HEK293 (cell line): ENCODE measurements at regions not wholly inside any gene's neighbourhood (a gene's known extent, or its start where the extent isn't known, plus 50 kb on each side); places are given as distances from the start of the nearest gene placed in this dataset.

Experiments used
- CTCF ChIA-PET: fragments of 350-600 bp; formaldehyde crosslinking; extraction: SDS; loops from one replicate; lab custom pipeline; 2021; ENCODE audit warnings: antibody characterized with exemption; lab: Yijun Ruan, JAX
- POLR2A ChIA-PET: fragments of 300-600 bp; formaldehyde crosslinking; extraction: SDS; loops from one replicate; lab custom pipeline; 2020; ENCODE audit warnings: antibody characterized with exemption, inconsistent platforms; lab: Yijun Ruan, JAX
- H3K27ac ChIP-seq: fragments of 200-500 bp; sonication (Bioruptor generic); 2 replicates; pipeline ENCODE4 v1.5.1; 2014; ENCODE audit warnings: low read depth, low read length, control low read depth, inconsistent platforms; ENCODE audit errors: extremely low read depth
- H3K36me3 ChIP-seq, 2 experiments: fragments of 200-500 bp in 1 of 2; sonication (Bioruptor generic) in 1 of 2; 1 replicate in 1 of 2; 2 replicates in 1 of 2; pipeline ENCODE4 v1.5.1; 2014 to 2017; ENCODE audit warnings: inconsistent platforms in 2 of 2, low read length in 2 of 2; ENCODE audit not compliant: control insufficient read depth in 2 of 2, insufficient read depth in 1 of 2
- H3K4me1 ChIP-seq: fragments of 200-500 bp; sonication (Bioruptor generic); 2 replicates; pipeline ENCODE4 v1.5.1; 2014; ENCODE audit warnings: mild to moderate bottlenecking, low read length, inconsistent platforms; ENCODE audit not compliant: control insufficient read depth, insufficient read depth
- H3K4me3 ChIP-seq: 2 replicates; pipeline ENCODE4 v1.5.1; 2011; ENCODE audit warnings: low read depth, mild to moderate bottlenecking, control low read depth, low read length, moderate library complexity
- H3K9me3 ChIP-seq: fragments of 200-500 bp; sonication (Bioruptor generic); 2 replicates; pipeline ENCODE4 v1.5.1; 2014; ENCODE audit warnings: low read depth, low read length, inconsistent platforms; ENCODE audit not compliant: control insufficient read depth, insufficient read depth
- GLIS1 ChIP-seq: fragments of 450-650 bp; formaldehyde crosslinking; IDR thresholded peaks from 2 replicates; pipeline ENCODE4 v1.5.1; 2016; ENCODE audit warnings: missing biosample characterization, missing genetic modification characterization
- MYNN ChIP-seq: fragments of 450-650 bp; formaldehyde crosslinking; IDR thresholded peaks from 2 replicates; pipeline ENCODE4 v1.5.1; 2016; ENCODE audit warnings: missing biosample characterization, missing genetic modification characterization, borderline replicate concordance
- PRDM1 ChIP-seq: fragments of 450-650 bp; formaldehyde crosslinking; IDR thresholded peaks from 2 replicates; pipeline ENCODE4; 2016; ENCODE audit warnings: missing biosample characterization, missing genetic modification characterization
- TCF7L2 ChIP-seq: IDR thresholded peaks from 2 replicates; pipeline ENCODE4 v1.6.1; 2011; ENCODE audit warnings: low read depth, mild to moderate bottlenecking, inconsistent platforms, low read length, moderate library complexity, borderline replicate concordance
- ZBTB21 ChIP-seq: fragments of 450-650 bp; formaldehyde crosslinking; IDR thresholded peaks from 2 replicates; pipeline ENCODE4 v1.5.1; 2017; ENCODE audit warnings: missing biosample characterization, missing genetic modification characterization
- ZNF221 ChIP-seq: fragments of 450-650 bp; formaldehyde crosslinking; IDR thresholded peaks from 2 replicates; pipeline ENCODE4 v1.5.1; 2017; ENCODE audit warnings: missing biosample characterization, missing genetic modification characterization, borderline replicate concordance
- ZNF292 ChIP-seq: fragments of 450-650 bp; formaldehyde crosslinking; IDR thresholded peaks from 2 replicates; pipeline ENCODE4 v1.5.1; 2016; ENCODE audit warnings: low read depth, missing biosample characterization, missing genetic modification characterization, borderline replicate concordance
- ZNF311 ChIP-seq: fragments of 450-650 bp; formaldehyde crosslinking; IDR thresholded peaks from 2 replicates; pipeline ENCODE4 v1.5.1; 2017; ENCODE audit warnings: missing biosample characterization, missing genetic modification characterization, borderline replicate concordance
- ZNF37A ChIP-seq: fragments of 450-650 bp; IDR thresholded peaks from 2 replicates; pipeline ENCODE4 v1.5.1; 2018; ENCODE audit warnings: missing biosample characterization, missing genetic modification characterization
- ZNF391 ChIP-seq: fragments of 450-650 bp; formaldehyde crosslinking; IDR thresholded peaks from 2 replicates; pipeline ENCODE4 v1.5.1; 2016; ENCODE audit warnings: low read depth, missing biosample characterization, missing genetic modification characterization, borderline replicate concordance
- ZNF610 ChIP-seq: fragments of 450-650 bp; formaldehyde crosslinking; IDR thresholded peaks from 2 replicates; pipeline ENCODE4 v1.5.1; 2016; ENCODE audit warnings: missing biosample characterization, missing genetic modification characterization, borderline replicate concordance
- ZNF664 ChIP-seq: fragments of 450-650 bp; formaldehyde crosslinking; IDR thresholded peaks from 2 replicates; pipeline ENCODE4 v1.5.1; 2016; ENCODE audit warnings: missing biosample characterization, missing genetic modification characterization
- ZNF701 ChIP-seq: fragments of 450-650 bp; formaldehyde crosslinking; IDR thresholded peaks from 2 replicates; pipeline ENCODE4 v1.5.1; 2016; ENCODE audit warnings: missing biosample characterization, missing genetic modification characterization
- ZNF76 ChIP-seq: fragments of 450-650 bp; formaldehyde crosslinking; IDR thresholded peaks from 2 replicates; pipeline ENCODE4; 2016; ENCODE audit warnings: low read depth, missing biosample characterization, missing genetic modification characterization, borderline replicate concordance
- TF ChIP-seq, protein P1 (sequence below): fragments of 450-650 bp; formaldehyde crosslinking; IDR thresholded peaks from 2 replicates; pipeline ENCODE4 v1.5.1; 2017; ENCODE audit warnings: missing biosample characterization, missing genetic modification characterization
- TF ChIP-seq, protein P2 (sequence below): fragments of 450-650 bp; formaldehyde crosslinking; IDR thresholded peaks from 2 replicates; pipeline ENCODE4 v1.5.1; 2016; ENCODE audit warnings: missing biosample characterization, missing genetic modification characterization
- TF ChIP-seq, protein P3 (sequence below): fragments of 450-650 bp; formaldehyde crosslinking; IDR thresholded peaks from 2 replicates; pipeline ENCODE4 v1.5.1; 2016; ENCODE audit warnings: missing biosample characterization, missing genetic modification characterization, borderline replicate concordance
- TF ChIP-seq, protein P4 (sequence below): fragments of 450-650 bp; formaldehyde crosslinking; IDR thresholded peaks from 2 replicates; pipeline ENCODE4 v1.5.1; 2016; ENCODE audit warnings: missing biosample characterization, missing genetic modification characterization, borderline replicate concordance
- TF ChIP-seq, protein P5 (sequence below): fragments of 450-650 bp; formaldehyde crosslinking; IDR thresholded peaks from 2 replicates; pipeline ENCODE4 v1.5.1; 2016; ENCODE audit warnings: missing biosample characterization, missing genetic modification characterization
- TF ChIP-seq, protein P6 (sequence below): fragments of 450-650 bp; formaldehyde crosslinking; IDR thresholded peaks from 2 replicates; pipeline ENCODE4 v1.5.1; 2016; ENCODE audit warnings: missing biosample characterization, missing genetic modification characterization
- TF ChIP-seq, protein P7 (sequence below): fragments of 450-650 bp; formaldehyde crosslinking; IDR thresholded peaks from 2 replicates; pipeline ENCODE4 v1.5.1; 2017; ENCODE audit warnings: missing biosample characterization, missing genetic modification characterization

DNA sequence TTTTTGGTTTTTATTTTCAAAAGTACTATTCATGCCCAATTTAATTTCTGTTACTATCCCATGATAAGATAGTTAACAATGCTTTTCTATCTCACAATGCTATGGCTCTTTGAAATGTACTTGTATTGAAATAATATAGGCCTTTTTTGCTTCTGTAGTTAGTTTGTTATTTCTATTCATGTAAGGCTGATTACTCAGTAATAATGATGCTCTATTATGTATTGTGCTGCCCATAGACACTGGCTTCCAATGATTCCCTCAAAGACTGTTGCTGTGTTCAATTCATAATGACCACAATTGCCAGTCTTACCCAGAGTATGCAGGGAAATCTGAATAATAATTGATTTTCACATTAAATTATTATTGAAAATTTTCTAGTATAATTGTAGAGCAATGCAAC is 155.5 kb upstream of the POT1 start:
- H3K27ac ChIP-seq: no peak overlapping the region
- CTCF ChIA-PET: no interaction called here
- H3K4me1 ChIP-seq: no peaks in the 10 kb centered on the region
- POLR2A ChIA-PET: no interaction called here
- no peak overlapping the region for H3K4me3 ChIP-seq
- TF ChIP-seq ZNF311 (tag by site-specific recombination) (no peak), ZNF37A (tag by site-specific recombination) (no peak), ZNF292 (tag by site-specific recombination) (no peak), ZNF76 (tag by site-specific recombination) (no peak), ZNF391 (tag by site-specific recombination) (no peak), ZNF221 (tag by site-specific recombination) (no peak), ZNF701 (no peak), PRDM1 (tag by site-specific recombination) (no peak), ZBTB21 (tag by site-specific recombination) (no peak), MYNN (tag by site-specific recombination) (no peak)
- TF ChIP-seq, protein P1, sequence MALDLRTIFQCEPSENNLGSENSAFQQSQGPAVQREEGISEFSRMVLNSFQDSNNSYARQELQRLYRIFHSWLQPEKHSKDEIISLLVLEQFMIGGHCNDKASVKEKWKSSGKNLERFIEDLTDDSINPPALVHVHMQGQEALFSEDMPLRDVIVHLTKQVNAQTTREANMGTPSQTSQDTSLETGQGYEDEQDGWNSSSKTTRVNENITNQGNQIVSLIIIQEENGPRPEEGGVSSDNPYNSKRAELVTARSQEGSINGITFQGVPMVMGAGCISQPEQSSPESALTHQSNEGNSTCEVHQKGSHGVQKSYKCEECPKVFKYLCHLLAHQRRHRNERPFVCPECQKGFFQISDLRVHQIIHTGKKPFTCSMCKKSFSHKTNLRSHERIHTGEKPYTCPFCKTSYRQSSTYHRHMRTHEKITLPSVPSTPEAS: no peak
- TF ChIP-seq, protein P2, sequence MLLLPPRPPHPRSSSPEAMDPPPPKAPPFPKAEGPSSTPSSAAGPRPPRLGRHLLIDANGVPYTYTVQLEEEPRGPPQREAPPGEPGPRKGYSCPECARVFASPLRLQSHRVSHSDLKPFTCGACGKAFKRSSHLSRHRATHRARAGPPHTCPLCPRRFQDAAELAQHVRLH (tag by site-specific recombination): no peak
- TF ChIP-seq, protein P3, sequence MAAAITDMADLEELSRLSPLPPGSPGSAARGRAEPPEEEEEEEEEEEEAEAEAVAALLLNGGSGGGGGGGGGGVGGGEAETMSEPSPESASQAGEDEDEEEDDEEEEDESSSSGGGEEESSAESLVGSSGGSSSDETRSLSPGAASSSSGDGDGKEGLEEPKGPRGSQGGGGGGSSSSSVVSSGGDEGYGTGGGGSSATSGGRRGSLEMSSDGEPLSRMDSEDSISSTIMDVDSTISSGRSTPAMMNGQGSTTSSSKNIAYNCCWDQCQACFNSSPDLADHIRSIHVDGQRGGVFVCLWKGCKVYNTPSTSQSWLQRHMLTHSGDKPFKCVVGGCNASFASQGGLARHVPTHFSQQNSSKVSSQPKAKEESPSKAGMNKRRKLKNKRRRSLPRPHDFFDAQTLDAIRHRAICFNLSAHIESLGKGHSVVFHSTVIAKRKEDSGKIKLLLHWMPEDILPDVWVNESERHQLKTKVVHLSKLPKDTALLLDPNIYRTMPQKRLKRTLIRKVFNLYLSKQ (tag by site-specific recombination): no peak
- TF ChIP-seq, protein P4, sequence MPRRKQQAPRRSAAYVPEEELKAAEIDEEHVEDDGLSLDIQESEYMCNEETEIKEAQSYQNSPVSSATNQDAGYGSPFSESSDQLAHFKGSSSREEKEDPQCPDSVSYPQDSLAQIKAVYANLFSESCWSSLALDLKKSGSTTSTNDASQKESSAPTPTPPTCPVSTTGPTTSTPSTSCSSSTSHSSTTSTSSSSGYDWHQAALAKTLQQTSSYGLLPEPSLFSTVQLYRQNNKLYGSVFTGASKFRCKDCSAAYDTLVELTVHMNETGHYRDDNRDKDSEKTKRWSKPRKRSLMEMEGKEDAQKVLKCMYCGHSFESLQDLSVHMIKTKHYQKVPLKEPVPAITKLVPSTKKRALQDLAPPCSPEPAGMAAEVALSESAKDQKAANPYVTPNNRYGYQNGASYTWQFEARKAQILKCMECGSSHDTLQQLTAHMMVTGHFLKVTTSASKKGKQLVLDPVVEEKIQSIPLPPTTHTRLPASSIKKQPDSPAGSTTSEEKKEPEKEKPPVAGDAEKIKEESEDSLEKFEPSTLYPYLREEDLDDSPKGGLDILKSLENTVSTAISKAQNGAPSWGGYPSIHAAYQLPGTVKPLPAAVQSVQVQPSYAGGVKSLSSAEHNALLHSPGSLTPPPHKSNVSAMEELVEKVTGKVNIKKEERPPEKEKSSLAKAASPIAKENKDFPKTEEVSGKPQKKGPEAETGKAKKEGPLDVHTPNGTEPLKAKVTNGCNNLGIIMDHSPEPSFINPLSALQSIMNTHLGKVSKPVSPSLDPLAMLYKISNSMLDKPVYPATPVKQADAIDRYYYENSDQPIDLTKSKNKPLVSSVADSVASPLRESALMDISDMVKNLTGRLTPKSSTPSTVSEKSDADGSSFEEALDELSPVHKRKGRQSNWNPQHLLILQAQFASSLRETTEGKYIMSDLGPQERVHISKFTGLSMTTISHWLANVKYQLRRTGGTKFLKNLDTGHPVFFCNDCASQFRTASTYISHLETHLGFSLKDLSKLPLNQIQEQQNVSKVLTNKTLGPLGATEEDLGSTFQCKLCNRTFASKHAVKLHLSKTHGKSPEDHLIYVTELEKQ (tag by site-specific recombination): no peak
- TF ChIP-seq, protein P5, sequence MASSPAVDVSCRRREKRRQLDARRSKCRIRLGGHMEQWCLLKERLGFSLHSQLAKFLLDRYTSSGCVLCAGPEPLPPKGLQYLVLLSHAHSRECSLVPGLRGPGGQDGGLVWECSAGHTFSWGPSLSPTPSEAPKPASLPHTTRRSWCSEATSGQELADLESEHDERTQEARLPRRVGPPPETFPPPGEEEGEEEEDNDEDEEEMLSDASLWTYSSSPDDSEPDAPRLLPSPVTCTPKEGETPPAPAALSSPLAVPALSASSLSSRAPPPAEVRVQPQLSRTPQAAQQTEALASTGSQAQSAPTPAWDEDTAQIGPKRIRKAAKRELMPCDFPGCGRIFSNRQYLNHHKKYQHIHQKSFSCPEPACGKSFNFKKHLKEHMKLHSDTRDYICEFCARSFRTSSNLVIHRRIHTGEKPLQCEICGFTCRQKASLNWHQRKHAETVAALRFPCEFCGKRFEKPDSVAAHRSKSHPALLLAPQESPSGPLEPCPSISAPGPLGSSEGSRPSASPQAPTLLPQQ (tag by site-specific recombination): no peak
- TF ChIP-seq, all 188 proteins: peak for 0
- Histone ChIP-seq H3K9me3 (no peaks in the 10 kb centered on the region), H3K36me3 (no peaks in the 10 kb centered on the region)

DNA sequence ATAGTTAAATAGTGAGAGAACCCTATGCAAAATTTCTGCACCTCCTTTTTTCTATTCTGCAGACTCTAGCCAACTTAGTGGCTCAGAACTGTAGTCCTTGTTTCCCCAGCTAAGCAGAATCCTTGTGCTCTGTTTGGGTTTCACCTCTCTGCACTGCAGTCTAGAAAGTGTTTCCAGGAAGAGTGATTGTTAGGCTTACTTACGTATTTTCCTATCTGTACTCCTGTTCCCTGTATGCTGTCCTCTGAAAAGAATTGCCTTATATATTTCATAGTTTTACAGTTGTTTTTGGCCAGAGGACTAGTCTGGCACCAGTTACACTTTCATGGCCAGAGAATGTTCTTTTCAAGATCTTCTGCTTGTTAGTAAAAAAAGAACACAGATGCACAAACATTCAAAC is 154.6 kb upstream of the POT1 start:
- H3K36me3 ChIP-seq: no peaks in the 10 kb centered on the region
- no peak overlapping the region for H3K27ac ChIP-seq
- H3K4me1 ChIP-seq: no peaks in the 10 kb centered on the region
- no peak overlapping the region for H3K4me3 ChIP-seq
- ChIA-PET POLR2A (no interaction called here), CTCF (no interaction called here)
- TF ChIP-seq, protein P6, sequence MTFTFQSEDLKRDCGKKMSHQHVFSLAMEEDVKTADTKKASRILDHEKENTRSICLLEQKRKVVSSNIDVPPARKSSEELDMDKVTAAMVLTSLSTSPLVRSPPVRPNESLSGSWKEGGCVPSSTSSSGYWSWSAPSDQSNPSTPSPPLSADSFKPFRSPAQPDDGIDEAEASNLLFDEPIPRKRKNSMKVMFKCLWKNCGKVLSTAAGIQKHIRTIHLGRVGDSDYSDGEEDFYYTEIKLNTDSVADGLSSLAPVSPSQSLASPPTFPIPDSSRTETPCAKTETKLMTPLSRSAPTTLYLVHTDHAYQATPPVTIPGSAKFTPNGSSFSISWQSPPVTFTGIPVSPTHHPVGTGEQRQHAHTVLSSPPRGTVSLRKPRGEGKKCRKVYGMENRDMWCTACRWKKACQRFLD: no peak
- TF ChIP-seq MYNN (tag by site-specific recombination): no peak
- no peak for TF ChIP-seq TCF7L2
- no peak for TF ChIP-seq ZNF610 (tag by site-specific recombination)
- TF ChIP-seq ZNF664 (tag by site-specific recombination): no peak
- TF ChIP-seq GLIS1 (tag by site-specific recombination): no peak
- TF ChIP-seq, protein P7, sequence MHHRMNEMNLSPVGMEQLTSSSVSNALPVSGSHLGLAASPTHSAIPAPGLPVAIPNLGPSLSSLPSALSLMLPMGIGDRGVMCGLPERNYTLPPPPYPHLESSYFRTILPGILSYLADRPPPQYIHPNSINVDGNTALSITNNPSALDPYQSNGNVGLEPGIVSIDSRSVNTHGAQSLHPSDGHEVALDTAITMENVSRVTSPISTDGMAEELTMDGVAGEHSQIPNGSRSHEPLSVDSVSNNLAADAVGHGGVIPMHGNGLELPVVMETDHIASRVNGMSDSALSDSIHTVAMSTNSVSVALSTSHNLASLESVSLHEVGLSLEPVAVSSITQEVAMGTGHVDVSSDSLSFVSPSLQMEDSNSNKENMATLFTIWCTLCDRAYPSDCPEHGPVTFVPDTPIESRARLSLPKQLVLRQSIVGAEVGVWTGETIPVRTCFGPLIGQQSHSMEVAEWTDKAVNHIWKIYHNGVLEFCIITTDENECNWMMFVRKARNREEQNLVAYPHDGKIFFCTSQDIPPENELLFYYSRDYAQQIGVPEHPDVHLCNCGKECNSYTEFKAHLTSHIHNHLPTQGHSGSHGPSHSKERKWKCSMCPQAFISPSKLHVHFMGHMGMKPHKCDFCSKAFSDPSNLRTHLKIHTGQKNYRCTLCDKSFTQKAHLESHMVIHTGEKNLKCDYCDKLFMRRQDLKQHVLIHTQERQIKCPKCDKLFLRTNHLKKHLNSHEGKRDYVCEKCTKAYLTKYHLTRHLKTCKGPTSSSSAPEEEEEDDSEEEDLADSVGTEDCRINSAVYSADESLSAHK (tag by site-specific recombination): no peak
- no peaks in the 10 kb centered on the region for H3K9me3 ChIP-seq
